K562 (cell line): ENCODE measurements at regions not wholly inside any gene's neighbourhood (a gene's known extent, or its start where the extent isn't known, plus 50 kb on each side); places are given as distances from the start of the nearest gene placed in this dataset.

ENCODE experiments used
- ATAC-seq: fragments of 200-7000 bp; cut with Tn5 transposase; 3 replicates; pipeline ENCODE4 v1.9.1; 2020; ENCODE audit warnings: moderate library complexity
- BruUV-seq: library from RNA; stranded (reverse); fragments of 400-500 nt; replicated peaks from 2 replicates; lab custom pipeline; 2021; lab: Mats Ljungman, UMichigan
- CTCF ChIA-PET: fragments of 300-600 bp; formaldehyde crosslinking; extraction: SDS; loops from one replicate; lab custom pipeline; 2021; ENCODE audit warnings: low intra/inter-chr PET ratio; lab: Yijun Ruan, JAX
- POLR2A ChIA-PET: fragments of 300-600, 350-650 bp; sonication (Branson Sonifier 250); formaldehyde crosslinking; extraction: SDS; loops from one replicate; lab custom pipeline; 2021; ENCODE audit warnings: antibody characterized with exemption, inconsistent platforms; lab: Yijun Ruan, JAX
- DNase-seq, 4 experiments: peaks; one replicate each; pipeline versions ENCODE4 v3.0.0 to v3.0.0-alpha.2; 2011 to 2018; ENCODE audit warnings: low spot score in 3 of 4, mixed read lengths in 3 of 4; ENCODE audit errors: extremely low read depth in 1 of 4
- FAIRE-seq: peaks from 2 replicates; lab custom pipeline; 2011; peaks lifted over from hg19 to GRCh38; lab: Jason Lieb, UNC
- H2AFZ ChIP-seq: 2 replicates; pipeline ENCODE4 v1.6.0; 2011; ENCODE audit warnings: low read depth, low read length, control low read depth, inconsistent platforms
- H3K27ac ChIP-seq: fragments of 200-600 bp; 3 replicates; pipeline ENCODE4 v1.8.0; 2011; ENCODE audit warnings: low read depth, mild to moderate bottlenecking, control low read depth, inconsistent platforms, low read length, moderate library complexity, mixed read lengths; ENCODE audit errors: extremely low read depth
- H3K27me3 ChIP-seq, 2 experiments: fragments of 300-600 bp in 1 of 2; 2 replicates in 1 of 2; 3 replicates in 1 of 2; pipeline versions ENCODE4 v1.6.0 to v1.8.0; 2011; ENCODE audit warnings: inconsistent platforms in 2 of 2, low read length in 2 of 2, mild to moderate bottlenecking in 1 of 2, mixed read lengths in 1 of 2, moderate library complexity in 1 of 2; ENCODE audit not compliant: control insufficient read depth in 2 of 2, insufficient read depth in 2 of 2
- H3K36me3 ChIP-seq: fragments of 300-600 bp; 3 replicates; pipeline ENCODE4 v1.8.0; 2011; ENCODE audit warnings: mild to moderate bottlenecking, low read length, inconsistent platforms; ENCODE audit not compliant: control insufficient read depth, insufficient read depth
- H3K4me1 ChIP-seq, 2 experiments: fragments of 200-600 bp in 1 of 2; replicated peaks in 1 of 2; 2 replicates in 1 of 2; 3 replicates in 1 of 2; pipeline versions ENCODE4 v1.5.1 to v1.8.0; 2011; ENCODE audit warnings: inconsistent platforms in 2 of 2, low read length in 2 of 2, mild to moderate bottlenecking in 1 of 2, mixed read lengths in 1 of 2, moderate library complexity in 1 of 2; ENCODE audit not compliant: control insufficient read depth in 2 of 2, insufficient read depth in 2 of 2
- H3K4me2 ChIP-seq: 2 replicates; pipeline ENCODE4 v1.6.1; 2011; ENCODE audit warnings: low read length, control low read depth, inconsistent platforms, mixed read lengths; ENCODE audit not compliant: insufficient read depth
- H3K4me3 ChIP-seq: fragments of 200-600 bp; sonication (generic), shearing (Covaris generic); 2 replicates; pipeline ENCODE4 v1.5.1; 2016; ENCODE audit warnings: control low read depth, inconsistent platforms
- H3K79me2 ChIP-seq: fragments of 200-600 bp; 3 replicates; pipeline ENCODE4 v1.8.0; 2011; ENCODE audit warnings: low read length, inconsistent platforms; ENCODE audit not compliant: control insufficient read depth, insufficient read depth
- H3K9ac ChIP-seq, 2 experiments: 2 replicates each; pipeline versions ENCODE4 v1.6.0 to v1.6.1; 2011; ENCODE audit warnings: low read depth in 2 of 2, low read length in 2 of 2, control low read depth in 1 of 2, inconsistent platforms in 1 of 2, mild to moderate bottlenecking in 1 of 2, mixed read lengths in 1 of 2; ENCODE audit not compliant: insufficient read depth in 1 of 2
- H3K9me1 ChIP-seq: one replicate; pipeline ENCODE4 v1.6.0; 2011; ENCODE audit warnings: inconsistent platforms, mild to moderate bottlenecking, low read length, moderate library complexity; ENCODE audit not compliant: control insufficient read depth, insufficient read depth
- H3K9me3 ChIP-seq: replicated peaks from 2 replicates; pipeline ENCODE4 v1.5.1; 2011; ENCODE audit warnings: low read depth, low read length, inconsistent platforms; ENCODE audit not compliant: control insufficient read depth, insufficient read depth
- H4K20me1 ChIP-seq: replicated peaks from 2 replicates; pipeline ENCODE4 v1.6.1; 2011; ENCODE audit warnings: low read length, inconsistent platforms, mixed read lengths; ENCODE audit not compliant: control insufficient read depth, insufficient read depth
- DNMT1 ChIP-seq: fragments of 450-650 bp; IDR thresholded peaks from 2 replicates; pipeline ENCODE4 v1.6.1; 2016; ENCODE audit warnings: antibody characterized with exemption, mild to moderate bottlenecking
- LARP7 ChIP-seq: fragments of 450-650 bp; IDR thresholded peaks from 2 replicates; pipeline ENCODE4 v1.6.1; 2016
- RFX7 ChIP-seq: fragments of 250-450 bp; sonication (Bioruptor Pico); IDR thresholded peaks from 2 replicates; pipeline ENCODE4 v1.5.1; 2021; ENCODE audit warnings: mild to moderate bottlenecking
- SAFB2 ChIP-seq: fragments of 200-400 bp; formaldehyde crosslinking; IDR thresholded peaks from 2 replicates; pipeline ENCODE4 v1.6.1; 2018; ENCODE audit warnings: borderline replicate concordance, low read length, low read depth, moderate library complexity; ENCODE audit not compliant: severe bottlenecking
- SUPT5H ChIP-seq: fragments of 450-650 bp; IDR thresholded peaks from 2 replicates; pipeline ENCODE4 v1.6.1; 2016
- ZFPM2 ChIP-seq: fragments of 250-450 bp; sonication (Bioruptor Pico); IDR thresholded peaks from 2 replicates; pipeline ENCODE4 v1.5.1; 2022; ENCODE audit warnings: mild to moderate bottlenecking
- ZNF23 ChIP-seq: fragments of 250-450 bp; sonication (Bioruptor Pico); IDR thresholded peaks from 2 replicates; pipeline ENCODE4 v1.4.0; 2020; ENCODE audit warnings: mild to moderate bottlenecking
- WGBS: fragments of 100-300 bp; shearing (Covaris generic); methylation state at CpG from one replicate; pipeline ENCODE4 v1.1.6; 2016; ENCODE audit warnings: low coverage, mixed read lengths; ENCODE audit not compliant: insufficient coverage; ENCODE audit errors: missing lambda C conversion rate; 5-methylcytosine and 5-hydroxymethylcytosine counted together
- in situ Hi-C: fragments of 300-500 bp; cut with MboI; formaldehyde crosslinking; loops from 4 replicates; pipeline ENCODE4 v1.15.0; 2018; ENCODE audit warnings: inconsistent platforms, mixed read lengths
- intact Hi-C: fragments of 100-400 bp; cut with micrococcal nuclease; formaldehyde crosslinking; loops from 2 replicates; pipeline ENCODE4 v1.14.2; 2022
- TF ChIP-seq, protein P1 (sequence below): sonication (generic); formaldehyde crosslinking; IDR thresholded peaks from 2 replicates; pipeline ENCODE4 v1.9.0; 2022; ENCODE audit warnings: mild to moderate bottlenecking, missing genetic modification reagents
- TF ChIP-seq, protein P2 (sequence below): fragments of 250-450 bp; sonication (Bioruptor Pico); IDR thresholded peaks from 2 replicates; pipeline ENCODE4 v1.8.0; 2022; ENCODE audit warnings: moderate library complexity, mild to moderate bottlenecking, inconsistent platforms
- TF ChIP-seq, protein P3 (sequence below): sonication (generic); formaldehyde crosslinking; IDR thresholded peaks from 2 replicates; pipeline ENCODE4 v1.5.0; 2020; ENCODE audit warnings: missing genetic modification reagents

DNA sequence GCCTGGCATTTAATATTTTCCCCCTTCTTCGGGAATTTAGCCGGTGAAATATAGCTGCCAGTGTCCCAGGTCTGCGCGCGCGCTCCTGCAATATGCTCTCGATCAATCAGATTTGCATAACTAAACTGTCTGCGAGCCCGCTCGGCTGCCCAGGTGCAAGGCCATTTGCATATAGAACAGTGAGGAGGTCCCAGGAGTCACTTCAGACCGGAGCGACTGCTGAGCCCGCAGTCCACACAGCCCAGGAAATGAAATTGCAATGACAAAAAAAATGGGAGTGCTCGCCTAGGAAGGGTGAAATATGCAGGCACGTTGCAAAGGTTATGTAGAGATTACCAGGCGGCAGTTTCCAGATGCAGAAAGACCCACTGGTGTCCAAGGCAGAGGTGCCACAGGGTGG, 228.5 kb downstream of the VRK1 start:
- 31% methylated on average over 15 of the region's 16 CpGs for WGBS
- Histone ChIP-seq H3K4me1 (peaks cover 0 to 4% of the 10 kb centered on the region in 2 experiments; a peak in 2 of 5 replicates), H4K20me1 (no peaks in the 10 kb centered on the region), H3K9me3 (no peaks in the 10 kb centered on the region), H3K9me1 (no peaks in the 10 kb centered on the region), H3K27me3 (peaks cover 20 to 29% of the 10 kb centered on the region in 2 experiments), H3K27ac (no peak overlapping the region), H3K36me3 (no peaks in the 10 kb centered on the region), H2AFZ (no peak overlapping the region), H3K4me3 (no peak overlapping the region), H3K9ac (no peak overlapping the region), H3K4me2 (no peak overlapping the region), H3K79me2 (no peaks in the 10 kb centered on the region)
- FAIRE-seq (no peak), ATAC-seq (no peak), DNase-seq (no peak)
- in situ Hi-C loops, result no loop called here
- TF ChIP-seq, protein P1, sequence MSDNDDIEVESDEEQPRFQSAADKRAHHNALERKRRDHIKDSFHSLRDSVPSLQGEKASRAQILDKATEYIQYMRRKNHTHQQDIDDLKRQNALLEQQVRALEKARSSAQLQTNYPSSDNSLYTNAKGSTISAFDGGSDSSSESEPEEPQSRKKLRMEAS (CRISPR knock-in tag), result no peak
- TF ChIP-seq LARP7 (no peak), ZNF23 (no peak), SAFB2 (no peak), SUPT5H (no peak), ZFPM2 (no peak), RFX7 (CRISPR knock-in tag) (no peak), DNMT1 (no peak)
- TF ChIP-seq, protein P2, sequence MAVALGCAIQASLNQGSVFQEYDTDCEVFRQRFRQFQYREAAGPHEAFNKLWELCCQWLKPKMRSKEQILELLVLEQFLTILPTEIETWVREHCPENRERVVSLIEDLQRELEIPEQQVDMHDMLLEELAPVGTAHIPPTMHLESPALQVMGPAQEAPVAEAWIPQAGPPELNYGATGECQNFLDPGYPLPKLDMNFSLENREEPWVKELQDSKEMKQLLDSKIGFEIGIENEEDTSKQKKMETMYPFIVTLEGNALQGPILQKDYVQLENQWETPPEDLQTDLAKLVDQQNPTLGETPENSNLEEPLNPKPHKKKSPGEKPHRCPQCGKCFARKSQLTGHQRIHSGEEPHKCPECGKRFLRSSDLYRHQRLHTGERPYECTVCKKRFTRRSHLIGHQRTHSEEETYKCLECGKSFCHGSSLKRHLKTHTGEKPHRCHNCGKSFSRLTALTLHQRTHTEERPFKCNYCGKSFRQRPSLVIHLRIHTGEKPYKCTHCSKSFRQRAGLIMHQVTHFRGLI (CRISPR knock-in tag), result no peak
- TF ChIP-seq, protein P3, sequence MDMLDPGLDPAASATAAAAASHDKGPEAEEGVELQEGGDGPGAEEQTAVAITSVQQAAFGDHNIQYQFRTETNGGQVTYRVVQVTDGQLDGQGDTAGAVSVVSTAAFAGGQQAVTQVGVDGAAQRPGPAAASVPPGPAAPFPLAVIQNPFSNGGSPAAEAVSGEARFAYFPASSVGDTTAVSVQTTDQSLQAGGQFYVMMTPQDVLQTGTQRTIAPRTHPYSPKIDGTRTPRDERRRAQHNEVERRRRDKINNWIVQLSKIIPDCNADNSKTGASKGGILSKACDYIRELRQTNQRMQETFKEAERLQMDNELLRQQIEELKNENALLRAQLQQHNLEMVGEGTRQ, result no peak
- CTCF ChIA-PET, result no interaction called here
- no TSS peak for BruUV-seq
- POLR2A ChIA-PET, result no interaction called here
- intact Hi-C loops, result no loop called here
